NCI-H2196 (cell line): ENCODE measurements at regions not wholly inside any gene's neighbourhood (a gene's known extent, or its start where the extent isn't known, plus 50 kb on each side); places are given as distances from the start of the nearest gene placed in this dataset.
"Not testable (repeated sequence)": the region's sequence is repeated elsewhere in the genome, so short reads cannot be mapped to it uniquely, and the experiment has no call there.

Source experiments
- DNase-seq: peaks from one replicate; lab custom pipeline; 2025; ENCODE audit not compliant: unreplicated experiment; lab: John Stamatoyannopoulos, UW

DNA sequence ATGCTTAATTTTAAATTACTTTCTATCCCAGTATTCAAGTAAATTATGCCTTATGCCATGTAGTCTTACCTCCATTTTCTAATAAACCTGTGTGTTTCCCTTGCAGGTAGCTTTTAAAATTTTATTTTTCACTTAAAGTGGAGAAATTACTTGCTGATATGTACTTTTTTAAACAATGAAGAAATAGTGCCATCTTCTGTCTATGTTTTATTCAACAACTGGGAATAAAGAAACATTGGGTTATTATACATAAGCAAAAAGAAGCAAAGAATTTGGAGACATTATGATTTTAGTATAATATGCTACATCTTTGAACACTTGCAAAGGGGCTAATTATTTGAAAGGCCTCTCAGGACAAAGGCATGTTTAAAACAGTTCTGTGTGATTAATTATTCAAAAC is 1912.9 kb downstream of the MRPL39 start:
- DNase-seq = no peak

DNA sequence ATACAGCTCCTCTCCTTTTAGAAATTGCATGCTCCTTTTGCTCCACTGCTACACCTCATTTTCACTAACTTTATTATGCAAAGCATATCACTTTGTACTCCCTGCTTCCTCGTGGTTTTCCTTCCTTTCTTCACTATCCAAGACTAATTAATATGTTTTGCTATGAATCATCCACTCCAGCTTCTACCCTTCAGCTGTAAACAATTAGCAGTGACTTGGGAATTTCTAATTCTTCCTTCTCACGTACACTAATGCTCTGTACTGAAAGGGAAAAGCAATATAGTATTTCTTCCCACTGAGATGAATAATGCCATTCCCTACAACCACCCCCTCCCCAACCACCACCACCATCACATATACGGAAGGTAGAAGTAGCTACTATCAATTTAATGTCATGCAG is 1917.0 kb downstream of the MRPL39 start:
- DNase-seq = no peak

- DNase-seq = no peak
Observed at GRCh38 chr21:23686737-23687523, 1920.4 kb downstream of the MRPL39 start.

GRCh38 chr21:23684431-23684830 is 1922.8 kb downstream of the MRPL39 start:
- no peak for DNase-seq

DNA sequence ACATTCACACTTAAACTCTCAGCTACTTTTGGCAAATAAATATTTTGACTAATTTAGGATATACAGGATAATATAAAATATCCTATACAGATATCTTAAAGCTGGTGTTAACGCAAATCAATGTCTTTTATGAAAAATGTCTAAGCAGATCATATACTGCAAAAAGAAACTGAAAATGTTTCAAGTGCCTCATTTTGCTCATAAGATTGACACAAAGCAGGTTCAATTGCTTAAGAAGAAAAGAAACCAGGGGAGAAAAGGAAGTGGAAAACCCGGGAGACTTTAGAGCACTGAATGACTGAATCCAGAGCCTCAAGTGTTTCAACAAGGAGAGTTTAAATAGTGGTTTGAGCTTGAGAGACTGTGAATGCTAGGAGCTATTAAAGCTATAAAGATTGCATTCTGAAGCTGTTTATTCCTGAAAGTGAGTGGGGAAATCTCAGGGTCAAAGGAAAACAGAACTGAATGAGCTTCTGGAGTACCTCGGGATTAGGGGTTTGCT is 1943.0 kb downstream of the MRPL39 start:
- no peak for DNase-seq

DNA sequence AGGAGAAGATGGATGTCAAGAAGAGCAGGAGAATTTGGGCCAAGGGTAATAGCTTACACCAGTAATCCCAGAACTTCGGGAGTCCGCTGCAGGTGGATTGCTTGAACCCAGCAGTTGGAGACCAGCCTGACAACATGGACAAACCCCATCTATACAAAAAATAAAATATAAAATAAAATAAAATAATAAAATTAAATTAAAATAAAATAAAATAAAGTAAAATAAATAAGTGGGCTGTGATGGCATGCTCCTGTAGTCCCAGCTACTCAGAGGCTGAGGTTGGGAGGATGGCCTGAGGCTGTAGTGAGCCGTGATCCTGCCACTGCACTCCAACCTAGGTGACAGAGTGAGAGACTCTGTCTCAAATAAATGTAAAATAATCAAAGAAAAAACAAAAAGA is 1946.7 kb downstream of the MRPL39 start:
- no peak for DNase-seq

DNA sequence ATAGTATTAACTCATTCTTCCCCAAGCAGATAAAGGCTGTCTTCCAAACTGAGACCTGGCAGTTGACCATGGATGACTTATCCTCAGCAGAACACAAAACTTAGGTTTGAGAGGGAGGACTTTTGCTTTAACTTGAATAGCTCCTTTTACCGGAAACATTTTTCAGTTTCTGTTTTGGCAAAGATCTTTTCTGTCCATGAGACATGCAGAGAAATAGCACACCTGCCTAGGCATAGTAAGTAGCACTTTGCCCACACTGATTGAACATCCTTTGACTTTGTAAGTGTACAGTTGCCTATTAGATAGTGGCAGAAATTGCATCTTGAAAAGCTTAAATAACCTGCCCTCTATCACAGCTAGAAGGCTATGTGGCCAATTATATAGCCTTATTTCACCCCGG is 1962.5 kb downstream of the MRPL39 start:
- DNase-seq = no peak

- no peak for DNase-seq
Observed at GRCh38 chr21:23639721-23640120, 1967.6 kb downstream of the MRPL39 start.

DNA sequence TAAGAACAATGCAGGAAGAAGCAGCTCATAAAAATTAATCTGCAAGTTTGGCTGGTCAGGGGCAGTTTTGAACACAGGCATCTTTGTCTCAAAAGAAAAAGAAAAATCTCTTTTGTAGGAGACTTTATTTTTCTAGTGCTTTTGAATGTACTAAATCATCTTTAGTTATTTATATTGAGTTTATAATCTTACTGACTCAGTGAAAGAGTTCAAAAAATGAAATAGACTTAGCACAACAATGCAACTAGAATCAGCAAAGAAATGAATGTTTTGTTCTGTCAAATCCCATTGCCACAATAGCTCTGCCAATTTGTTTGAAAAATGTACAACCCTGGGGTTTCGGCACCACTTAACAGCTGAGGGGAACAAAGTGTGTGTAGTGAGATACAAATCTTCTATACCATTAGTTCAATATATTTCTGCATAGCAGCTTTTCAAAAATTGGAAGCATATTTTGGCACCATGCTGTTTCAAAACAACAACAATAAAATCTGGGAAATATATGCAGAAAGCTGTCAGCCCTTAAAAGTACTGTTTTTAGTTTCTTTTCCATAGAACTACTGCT is 1969.1 kb downstream of the MRPL39 start:
- no peak for DNase-seq

- no peak for DNase-seq
Observed at GRCh38 chr21:23633447-23633940, 1973.8 kb downstream of the MRPL39 start.

GRCh38 chr21:23624281-23624680 is 1983.0 kb downstream of the MRPL39 start:
- DNase-seq = no peak

- no peak for DNase-seq
Observed at GRCh38 chr21:23613014-23613413, 1994.3 kb downstream of the MRPL39 start.

DNA sequence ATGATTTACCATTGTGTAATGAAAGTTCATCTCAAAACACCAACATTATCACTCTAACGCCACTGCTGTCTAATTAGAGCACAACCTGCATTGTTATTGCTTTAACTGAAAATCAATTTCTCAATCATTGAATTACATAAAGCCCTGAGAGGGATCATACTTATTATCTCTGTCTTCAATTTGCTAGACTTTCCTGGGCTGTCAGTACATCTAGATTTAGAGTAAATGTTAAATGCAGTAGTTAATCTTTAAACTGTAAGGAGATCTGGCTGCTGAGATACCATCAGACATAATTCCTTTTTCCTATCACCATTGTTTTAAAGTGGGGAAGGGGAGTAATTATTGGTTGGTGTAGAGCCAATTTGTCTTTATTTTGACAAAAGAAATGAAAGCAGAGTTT is 1995.1 kb downstream of the MRPL39 start:
- no peak for DNase-seq

DNA sequence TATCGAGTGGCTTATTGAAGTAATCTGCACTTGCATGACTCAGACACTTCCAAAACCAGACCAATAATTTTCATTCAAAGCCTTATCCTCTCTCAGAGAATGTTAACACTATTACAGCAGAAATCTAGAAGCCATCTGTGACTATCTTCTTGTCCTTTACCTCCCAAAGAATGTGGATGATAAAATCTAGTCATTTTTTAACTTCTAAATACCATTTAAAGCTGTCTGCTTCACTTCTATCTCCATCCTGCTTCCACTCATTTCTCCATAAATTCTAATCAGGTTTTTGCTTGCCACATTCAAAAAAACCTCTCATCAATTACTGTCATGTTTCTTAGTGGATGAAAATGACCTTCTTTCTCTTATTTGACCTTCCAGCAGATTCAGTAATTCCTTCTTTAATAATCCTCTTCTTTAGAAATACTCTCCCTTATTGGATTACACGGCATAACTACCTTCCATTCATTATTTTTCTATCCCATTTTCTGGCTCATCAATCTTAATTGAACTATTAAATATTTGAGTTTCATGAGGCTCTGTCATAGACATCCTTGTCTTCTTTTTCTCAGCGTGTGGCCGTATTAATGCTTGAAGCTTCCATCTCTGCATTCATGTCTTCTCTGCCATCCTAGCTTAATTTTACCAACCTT is 1999.4 kb downstream of the MRPL39 start:
- DNase-seq = no peak

DNA sequence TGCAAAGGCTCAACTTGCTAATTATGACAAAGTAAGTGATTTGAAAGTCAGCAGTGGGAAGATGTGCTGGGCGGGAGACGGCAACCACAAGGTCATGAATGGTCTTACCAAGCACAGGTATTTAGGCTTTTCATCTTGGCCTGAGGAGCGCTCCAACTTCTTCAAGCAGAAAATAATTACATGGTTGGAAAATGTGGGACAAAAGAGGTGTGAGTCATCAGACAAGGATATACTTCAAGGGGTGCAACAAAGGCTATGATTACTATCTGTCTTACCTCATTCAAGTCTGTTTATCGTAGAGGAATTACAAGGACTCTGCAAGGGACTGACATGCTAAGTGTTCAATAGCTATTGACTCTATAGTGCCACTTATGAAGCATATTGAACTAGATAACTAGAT is 2005.7 kb downstream of the MRPL39 start:
- DNase-seq = no peak

- DNase-seq = no peak
Observed at GRCh38 chr21:23593582-23593981, 2013.7 kb downstream of the MRPL39 start.

GRCh38 chr21:23585419-23585818 is 2021.9 kb downstream of the MRPL39 start:
- no peak for DNase-seq

GRCh38 chr21:23579573-23579972 is 2027.7 kb downstream of the MRPL39 start:
- no peak for DNase-seq

DNA sequence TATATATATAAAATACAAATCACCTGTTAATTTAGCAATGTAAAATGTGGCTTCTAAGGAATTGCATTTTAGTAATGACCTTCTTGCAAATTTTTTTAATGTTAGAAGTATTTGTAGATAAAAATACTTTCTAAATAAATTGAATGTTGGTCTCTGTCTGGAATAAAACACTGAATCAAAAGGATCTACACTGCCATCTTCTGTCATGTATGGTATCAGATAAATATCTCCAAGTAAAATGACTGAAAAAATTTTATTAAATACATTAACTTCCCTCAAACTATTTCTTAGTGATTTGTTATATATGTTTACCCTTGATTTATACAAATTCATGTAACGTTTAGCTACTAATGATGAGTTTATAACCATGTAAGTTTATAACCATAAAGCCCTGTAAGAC is 2029.3 kb downstream of the MRPL39 start:
- DNase-seq = no peak

DNA sequence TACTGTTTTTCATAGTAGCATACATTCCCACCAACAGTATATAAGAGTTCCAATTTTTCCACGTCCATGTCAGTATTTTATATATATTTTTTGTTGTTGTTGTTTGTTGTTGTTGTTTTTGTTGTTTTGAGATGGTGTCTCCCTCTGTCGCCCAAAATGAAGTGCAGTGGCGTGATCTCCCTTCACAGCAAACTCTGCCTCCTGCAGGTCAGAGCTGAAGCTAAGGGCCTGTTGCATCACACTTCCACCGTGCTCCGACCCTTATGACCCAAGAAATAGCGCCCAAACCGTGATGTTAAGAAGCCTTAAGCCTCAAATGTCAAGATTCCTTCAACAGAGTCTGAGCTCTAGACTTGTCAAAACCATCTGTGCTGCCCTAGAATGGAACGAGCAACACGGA is 2032.3 kb downstream of the MRPL39 start:
- no peak for DNase-seq

DNA sequence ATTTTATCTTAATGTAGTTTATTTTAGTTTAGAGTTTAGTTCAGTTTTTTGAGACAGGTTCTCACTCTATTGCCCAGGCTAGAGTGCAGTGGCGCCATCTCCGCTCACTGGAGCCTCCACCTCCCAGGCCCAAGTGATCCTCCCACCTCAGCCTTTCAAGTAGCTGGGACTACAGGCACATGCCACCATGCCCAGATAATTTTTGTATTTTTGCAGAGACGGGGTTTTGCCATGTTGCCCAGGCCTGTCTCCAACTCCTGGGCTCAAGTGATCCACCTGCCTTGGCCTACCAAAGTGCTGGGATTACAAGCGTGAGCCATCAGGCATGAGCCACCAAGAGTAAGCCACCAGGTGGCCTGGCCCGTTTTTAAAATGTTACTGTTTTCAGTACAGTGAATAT is 2058.4 kb downstream of the MRPL39 start:
- DNase-seq = not testable (repeated sequence)

DNA sequence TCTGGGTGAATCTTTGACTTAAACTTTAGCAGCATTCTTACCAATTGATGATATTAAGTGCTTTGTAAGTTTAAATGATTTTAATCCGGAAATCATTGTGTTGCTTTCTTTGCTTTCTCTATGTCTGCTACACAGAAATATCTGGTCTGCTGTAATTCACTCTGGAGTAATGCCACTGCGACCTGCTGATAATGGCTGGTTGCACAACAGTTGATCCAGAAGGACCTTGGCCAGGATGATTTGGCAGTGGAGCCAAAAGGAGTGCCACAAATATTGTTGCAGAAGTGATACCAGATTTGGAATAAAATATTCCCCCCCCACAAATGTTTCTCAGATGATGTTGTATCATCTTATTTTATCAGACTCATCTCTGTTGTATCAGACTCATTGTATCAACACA is 2063.9 kb downstream of the MRPL39 start:
- DNase-seq = no peak
